Activated CD8-positive, alpha-beta memory T cell treated with anti-CD3 and anti-CD28 coated beads, Interleukin-2, amount 50 U/mL, for 1 hour (primary cell): ENCODE measurements at regions not wholly inside any gene's neighbourhood (a gene's known extent, or its start where the extent isn't known, plus 50 kb on each side); places are given as distances from the start of the nearest gene placed in this dataset.

ENCODE experiments used
- DNase-seq: peaks from one replicate; pipeline ENCODE4 v3.0.0-alpha.2; 2020; ENCODE audit errors: extremely low read depth

DNA sequence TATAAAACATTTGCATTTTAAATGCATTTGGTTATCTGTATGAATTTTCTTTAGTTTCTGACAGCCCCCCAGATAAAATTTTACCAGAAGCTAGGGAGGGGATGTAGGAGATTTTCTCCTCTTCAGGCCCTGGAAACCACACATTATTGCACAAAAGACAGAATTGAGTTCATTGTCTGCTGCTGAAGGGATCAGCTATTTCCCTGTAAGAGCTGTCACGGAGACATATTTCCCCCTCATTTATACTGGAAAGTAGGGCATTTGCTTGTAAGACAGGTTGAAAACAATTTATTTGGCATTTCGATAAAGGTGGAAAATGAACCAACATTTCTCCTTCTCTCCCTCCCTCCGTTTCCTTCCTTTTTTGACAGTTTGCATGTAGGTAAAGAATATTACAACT lies 241.3 kb upstream of the LCORL start:
- DNase-seq, result no peak

DNA sequence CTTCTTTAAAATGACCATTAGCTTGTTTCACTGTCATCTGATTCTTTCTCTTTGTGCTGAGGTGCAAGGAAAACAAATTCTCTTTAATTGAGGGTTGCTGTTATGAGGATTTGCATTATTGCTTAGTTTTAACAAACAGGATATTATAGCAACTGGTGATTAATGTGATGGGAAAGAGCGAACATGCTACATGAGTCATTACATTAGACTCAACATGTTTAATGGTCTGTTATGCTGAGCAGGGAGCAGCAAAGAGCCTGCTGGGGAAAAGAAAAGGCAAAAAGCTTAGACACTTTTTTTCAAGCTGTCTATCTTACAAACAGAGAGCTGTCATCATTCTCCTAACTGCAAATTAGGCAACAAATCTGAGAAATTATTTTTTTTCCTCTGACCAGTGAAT lies 230.5 kb upstream of the LCORL start:
- no peak for DNase-seq

GRCh38 chr4:18250564-18250963 lies 229.0 kb upstream of the LCORL start:
- DNase-seq, result no peak

- no peak for DNase-seq
Observed at GRCh38 chr4:18248611-18249010, 227.1 kb upstream of the LCORL start.

- no peak for DNase-seq
Observed at GRCh38 chr4:18247189-18247588, 225.6 kb upstream of the LCORL start.

DNA sequence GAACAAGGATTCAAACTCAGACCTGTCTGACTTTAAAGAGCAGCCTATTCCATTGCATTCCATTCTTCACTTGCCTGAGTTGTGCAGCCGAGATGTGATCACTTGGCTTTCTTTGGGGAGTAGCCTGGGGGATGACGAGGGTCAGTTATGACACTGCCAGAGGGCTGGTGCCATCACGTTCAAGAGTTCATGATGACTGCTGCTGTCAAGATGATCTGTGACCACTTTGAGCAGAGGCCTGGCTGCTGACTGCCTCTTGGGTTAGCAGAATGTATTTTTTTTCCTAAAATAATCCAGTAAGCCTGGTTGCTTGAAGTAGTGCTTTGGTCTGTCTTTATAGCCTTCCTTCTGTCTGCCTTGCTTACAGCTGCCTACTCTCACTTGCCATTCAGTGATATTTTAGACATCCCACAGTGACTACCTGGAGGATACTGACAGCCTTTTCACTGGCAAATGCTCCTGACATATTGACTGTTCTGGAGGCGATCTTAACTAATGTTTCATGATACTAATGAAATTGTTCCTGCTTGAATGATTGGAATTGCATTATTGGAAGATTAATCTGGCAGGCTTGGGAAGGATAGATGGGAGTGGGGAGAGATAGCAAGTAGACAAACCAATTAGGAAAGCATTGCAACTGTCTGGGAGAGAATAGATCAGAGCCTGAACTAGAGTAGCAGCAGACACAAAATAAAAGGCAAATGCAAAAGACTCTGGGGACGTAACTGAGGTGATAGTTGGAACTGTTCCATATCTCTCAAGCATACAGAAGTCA lies 221.6 kb upstream of the LCORL start:
- no peak for DNase-seq

DNA sequence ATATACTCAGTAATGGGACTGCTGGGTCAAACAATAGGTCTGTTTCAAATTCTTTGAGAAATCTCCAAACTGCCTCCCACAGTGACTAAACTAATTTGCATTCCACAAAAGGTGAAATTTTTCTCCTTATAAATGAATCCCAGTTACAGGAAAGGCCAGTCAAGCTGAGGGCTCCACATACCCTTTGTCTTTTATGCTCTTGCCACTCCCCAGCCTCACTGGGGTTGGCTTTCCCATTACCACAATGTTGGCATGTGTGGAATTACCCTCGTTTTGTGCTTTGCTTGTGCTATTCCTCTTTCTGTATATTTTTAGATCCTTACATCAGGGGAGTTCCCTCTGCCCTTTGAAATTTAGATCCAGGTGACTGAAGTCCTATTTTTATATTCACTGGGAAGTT lies 220.2 kb upstream of the LCORL start:
- no peak for DNase-seq

DNA sequence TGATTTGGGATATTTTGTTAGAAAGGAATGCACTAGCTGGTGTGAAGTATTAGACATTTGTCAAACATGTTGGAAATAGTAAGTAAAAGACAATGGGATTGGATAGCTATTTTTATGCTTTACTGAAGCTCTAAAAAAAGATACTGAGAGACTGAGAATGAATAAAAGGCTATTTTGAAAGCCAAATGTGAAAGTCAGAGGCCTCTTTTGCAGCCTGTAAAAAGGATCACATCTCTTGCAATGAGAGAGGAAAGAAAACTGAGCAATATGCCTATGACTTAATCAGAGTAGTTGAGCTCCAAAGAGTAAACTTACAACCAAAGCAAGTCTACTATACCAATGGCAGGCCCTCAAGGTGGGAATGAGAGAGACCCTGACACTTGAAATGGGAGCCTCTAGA lies 212.6 kb upstream of the LCORL start:
- no peak for DNase-seq

DNA sequence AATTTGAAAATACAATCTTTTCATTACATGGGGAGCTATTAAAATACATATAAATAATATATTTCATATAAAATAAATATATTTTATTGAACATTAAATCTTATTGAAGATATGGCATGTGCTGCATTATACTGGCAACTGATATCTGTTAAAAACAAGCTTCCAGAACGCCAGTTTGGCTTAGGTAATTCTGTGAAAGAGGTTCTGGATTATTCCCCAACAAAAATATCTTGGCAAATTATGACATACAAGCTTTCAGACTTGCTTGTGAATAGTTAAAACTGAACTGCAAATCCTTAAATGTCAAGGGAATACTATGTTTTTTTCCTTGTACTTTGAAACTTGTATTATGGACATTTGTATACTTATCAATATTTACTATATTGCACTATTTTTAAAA lies 210.2 kb upstream of the LCORL start:
- no peak for DNase-seq

DNA sequence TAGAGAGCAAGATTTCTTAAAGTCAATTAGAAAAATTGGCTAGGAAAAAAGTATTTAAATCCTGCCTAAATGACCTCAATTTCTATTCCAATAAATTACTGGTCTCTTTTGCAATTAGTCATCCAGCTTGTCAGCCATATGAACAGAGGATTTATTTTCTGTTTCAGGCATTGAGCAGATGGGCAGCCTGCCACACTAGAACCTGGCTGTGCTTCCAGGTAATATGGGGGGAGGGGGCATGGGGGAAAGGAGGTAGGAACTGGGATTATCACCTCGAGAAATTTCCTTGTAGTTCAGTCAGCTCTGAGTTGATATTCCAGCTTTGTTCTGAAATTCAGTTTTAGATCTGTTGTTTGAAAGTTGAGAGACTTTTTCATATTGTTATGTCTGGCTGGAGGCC lies 206.3 kb upstream of the LCORL start:
- no peak for DNase-seq

DNA sequence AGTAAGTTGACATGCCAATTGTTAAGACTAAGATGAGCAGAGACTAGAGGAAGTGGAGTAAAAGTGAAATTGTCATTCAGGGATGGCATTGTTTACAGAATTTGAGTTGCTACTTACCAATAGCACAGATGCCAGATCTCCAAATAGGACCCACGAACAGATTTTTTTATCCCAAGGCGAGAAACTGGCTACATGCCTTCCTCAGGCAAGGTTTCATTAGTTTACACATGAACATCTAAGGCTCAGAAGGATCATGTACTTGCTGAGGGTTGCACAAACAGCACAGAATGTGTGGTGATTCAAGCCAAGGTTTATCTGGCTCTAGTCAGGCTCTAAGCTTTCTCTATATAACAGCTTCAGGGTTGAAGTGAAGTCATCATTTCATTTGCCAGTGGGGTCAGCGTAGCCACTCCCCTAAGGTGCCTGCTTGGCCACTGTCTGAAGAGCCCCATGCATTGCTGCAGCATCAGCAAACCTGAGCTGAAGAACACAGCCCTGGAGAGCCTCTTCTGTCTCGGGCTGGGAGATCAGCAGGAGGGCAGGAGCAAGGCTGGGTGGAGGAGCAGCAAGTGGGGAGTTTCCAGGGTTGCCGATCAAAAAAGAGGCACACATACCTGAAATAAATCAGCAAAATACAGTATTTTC lies 193.0 kb upstream of the LCORL start:
- DNase-seq, result no peak

GRCh38 chr4:18213576-18214198 lies 192.1 kb upstream of the LCORL start:
- no peak for DNase-seq

DNA sequence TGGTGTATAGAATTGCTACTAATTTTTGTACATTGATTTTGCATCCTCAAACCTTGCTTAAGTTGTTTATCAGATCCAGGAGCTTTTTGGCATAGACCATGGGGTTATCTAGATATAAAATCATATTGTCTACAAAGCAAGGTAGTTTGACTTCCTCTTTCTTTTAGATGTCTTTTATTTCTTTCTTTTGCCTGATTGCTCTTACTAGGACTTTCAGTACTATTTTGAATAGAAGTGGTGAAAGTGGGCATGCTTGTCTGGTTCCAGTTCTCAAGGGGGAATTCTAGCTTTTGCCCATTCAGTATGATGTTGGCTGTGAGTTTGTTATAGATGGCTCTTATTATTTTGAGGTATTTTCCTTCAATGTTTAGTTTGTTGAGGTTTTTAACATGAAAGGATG lies 187.9 kb upstream of the LCORL start:
- no peak for DNase-seq

DNA sequence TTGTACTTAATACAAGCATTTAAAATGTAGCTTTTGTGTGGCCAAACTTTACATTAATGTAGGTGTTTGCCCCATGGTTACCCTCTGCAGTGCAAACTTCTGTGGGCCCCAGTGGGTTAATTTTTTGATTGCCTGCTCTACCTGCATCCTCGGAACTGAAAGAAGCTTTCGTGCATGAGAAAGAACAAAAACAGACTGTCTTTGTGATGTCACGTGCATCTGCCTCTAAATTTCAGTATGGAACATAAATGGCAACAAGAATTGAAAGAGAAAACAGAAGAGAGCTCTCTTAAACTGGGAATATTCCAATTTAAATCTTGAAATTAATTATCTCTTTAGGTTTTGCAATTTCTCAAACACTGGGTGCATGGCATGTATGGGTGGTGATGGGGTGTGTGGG lies 182.4 kb upstream of the LCORL start:
- DNase-seq, result no peak

- DNase-seq, result no peak
Observed at GRCh38 chr4:18202486-18202885, 180.9 kb upstream of the LCORL start.

- no peak for DNase-seq
Observed at GRCh38 chr4:18201885-18202284, 180.3 kb upstream of the LCORL start.

- no peak for DNase-seq
Observed at GRCh38 chr4:18198653-18199052, 177.1 kb upstream of the LCORL start.

DNA sequence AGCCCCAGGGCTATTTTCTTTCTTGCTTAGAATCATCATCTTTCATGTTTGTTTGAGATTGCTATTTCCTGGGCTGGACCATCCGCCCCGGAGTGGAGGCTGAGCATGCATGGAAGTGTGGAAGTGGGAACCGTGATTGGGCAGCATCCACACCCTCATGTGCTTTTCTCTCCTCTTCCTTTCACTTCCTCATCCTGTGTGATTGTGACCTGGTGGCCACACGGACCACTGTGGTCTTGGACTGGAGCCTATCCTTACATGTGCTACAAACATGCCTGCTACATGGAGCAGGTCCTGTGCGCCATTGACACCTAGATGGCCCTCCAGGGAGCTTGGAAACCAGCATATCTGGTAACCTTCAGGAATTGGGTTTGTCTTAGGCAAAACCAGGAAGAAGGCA lies 175.9 kb upstream of the LCORL start:
- no peak for DNase-seq

DNA sequence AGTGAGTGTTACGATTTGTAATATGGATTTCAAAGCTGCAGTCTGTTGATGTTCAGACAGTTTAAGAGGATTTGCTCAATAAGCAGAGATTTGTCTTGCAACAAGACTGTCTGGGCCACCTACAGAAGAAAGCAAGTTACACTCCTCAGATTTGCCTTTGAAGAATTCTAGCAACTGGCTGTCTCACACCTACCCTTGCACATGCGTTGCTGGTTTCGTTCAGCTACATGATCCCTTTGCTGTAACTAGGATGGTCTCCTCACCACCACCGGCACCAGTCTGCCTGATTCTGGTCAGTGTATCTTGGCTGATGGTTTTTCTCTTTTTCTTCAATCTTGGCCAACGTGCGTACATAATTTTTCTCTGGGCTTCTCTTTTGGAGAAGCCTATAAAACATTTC lies 172.7 kb upstream of the LCORL start:
- no peak for DNase-seq

- no peak for DNase-seq
Observed at GRCh38 chr4:18192901-18193300, 171.3 kb upstream of the LCORL start.

DNA sequence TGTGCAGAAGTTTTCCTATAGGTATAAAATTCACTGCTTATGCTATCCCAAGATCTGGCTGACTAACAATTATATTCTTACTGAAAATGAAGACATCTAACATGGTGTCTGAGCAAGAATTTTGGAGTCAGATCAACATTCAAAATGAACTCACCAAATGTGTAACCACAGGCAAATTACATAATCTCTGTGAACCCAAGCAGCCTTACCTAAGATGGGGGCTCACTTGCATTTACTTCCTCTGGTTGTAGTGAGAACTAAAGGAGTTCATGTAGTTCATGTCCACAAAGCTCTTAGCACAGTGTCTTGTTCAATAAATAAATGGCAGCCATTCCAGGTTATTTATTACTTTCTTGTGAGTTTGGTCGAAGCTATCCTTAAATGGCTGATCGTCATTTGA lies 163.9 kb upstream of the LCORL start:
- no peak for DNase-seq

- DNase-seq, result no peak
Observed at GRCh38 chr4:18180892-18181291, 159.3 kb upstream of the LCORL start.

GRCh38 chr4:18180122-18180521 lies 158.6 kb upstream of the LCORL start:
- no peak for DNase-seq
